Anterior cingulate cortex (tissue), 58 donors: ENCODE measurements at regions not wholly inside any gene's neighbourhood (a gene's known extent, or its start where the extent isn't known, plus 50 kb on each side); places are given as distances from the start of the nearest gene placed in this dataset.

ENCODE experiments used
- DNase-seq, 58 donors: peaks; one replicate each; lab custom pipeline; 2025; lab: John Stamatoyannopoulos, UW

DNA sequence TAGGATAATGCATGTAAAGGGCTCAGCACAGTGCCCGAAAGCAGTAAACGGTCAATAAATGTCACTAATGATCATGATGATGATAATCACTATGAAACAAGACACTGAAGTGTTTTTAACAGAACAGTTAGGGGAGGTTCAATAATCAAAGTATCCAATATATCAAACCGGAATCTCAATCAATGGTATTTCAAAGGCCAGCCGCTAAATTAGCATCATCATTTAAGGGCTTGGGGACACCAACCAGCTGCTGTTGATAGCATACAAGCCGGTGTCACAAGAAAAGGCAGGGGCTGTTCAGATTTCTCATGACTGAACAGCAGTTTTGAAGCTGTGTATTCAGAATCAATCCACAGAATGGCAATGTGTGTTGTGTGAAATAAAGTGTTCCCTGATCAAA, 316.0 kb upstream of the NPVF start:
- DNase-seq: no peak

DNA sequence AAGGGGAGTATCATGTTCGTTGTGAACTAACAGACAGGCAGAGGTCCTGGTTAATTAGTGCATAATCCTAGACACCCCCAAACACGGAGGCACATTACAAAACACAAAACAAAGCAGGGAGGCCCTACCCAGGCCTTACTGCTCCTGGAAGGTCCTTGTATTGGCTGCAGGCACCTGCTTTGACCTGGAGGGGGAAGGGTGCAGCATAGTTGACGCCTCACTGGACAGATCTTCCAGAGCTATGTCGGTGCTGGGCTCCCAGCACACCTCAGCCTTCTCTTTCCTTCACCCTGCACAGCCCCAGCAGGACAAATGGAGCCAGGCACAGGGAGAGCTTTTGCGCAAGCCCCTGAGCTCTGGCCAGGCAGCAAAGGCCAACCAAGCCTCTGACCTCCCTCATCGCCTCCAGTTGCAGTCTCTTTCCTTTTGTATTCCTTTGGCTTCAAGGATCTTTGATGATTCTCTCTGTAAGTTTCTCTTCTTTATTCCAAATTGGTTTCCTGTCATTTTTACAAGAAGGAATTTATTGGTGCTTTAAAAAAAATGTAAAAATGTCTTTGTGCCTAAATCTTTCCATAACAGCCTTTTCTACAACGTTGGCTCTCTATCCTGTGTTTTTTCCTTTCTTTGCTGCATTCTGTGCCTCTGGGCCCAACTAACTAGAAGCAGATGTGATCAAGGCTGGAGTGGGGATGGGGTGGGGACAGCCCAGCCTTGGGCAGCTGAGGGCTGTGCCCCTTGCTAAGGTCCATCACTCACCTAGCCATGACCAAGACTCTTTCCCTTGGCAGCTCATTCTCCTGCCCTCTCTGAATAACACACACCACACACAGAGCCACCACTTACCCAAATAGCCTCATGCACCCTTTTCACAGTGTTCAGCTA, 317.1 kb upstream of the NPVF start:
- DNase-seq: no peak

DNA sequence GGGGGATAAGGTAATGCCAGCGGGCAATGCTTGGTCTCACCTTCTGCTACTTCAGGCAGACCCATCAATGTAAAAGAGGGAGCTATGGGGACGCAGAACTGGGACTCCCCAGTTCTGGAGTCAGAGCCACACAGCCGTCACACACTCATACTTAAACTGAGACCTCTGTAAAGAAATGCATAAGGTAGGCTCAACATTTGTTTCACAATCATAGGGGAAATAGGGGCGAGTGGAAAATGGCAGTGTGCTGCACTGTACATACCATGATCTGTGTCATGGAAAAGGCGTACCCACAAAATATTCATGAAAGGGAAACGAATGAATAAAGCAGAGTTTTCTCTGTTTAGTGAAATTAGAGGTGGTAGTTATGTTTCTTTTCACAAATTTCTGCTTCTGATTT, 318.0 kb upstream of the NPVF start:
- no peak for DNase-seq

DNA sequence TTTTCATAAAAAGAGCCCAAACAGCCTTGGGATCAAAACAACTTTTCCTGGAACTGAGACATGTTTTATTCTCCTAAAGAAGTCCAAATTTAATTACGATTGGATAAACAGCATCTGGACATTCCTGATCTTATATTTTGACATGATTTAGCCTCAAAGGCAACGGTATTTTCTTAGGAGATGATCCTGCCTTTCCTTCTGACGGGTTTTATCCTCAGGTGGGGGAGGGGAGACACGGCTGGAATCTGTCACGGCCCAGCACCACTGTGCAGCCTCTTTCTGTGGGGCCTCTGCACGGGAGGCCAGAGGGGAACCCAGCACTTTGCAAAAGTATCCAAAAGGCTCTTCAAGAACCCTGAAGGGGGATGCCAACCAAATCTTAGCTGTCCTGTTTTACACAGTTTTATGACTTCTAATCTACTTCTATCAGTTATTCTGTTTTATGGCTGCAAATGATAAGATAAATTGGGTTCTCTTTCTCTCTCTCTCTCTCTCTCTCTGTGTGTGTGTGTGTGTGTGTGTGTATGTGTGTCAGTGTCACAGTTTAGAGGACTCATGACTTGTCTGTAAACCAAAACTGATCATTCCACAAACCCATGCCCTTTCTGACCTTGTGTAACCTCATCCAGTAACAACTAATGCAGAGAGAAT, 321.1 kb upstream of the NPVF start:
- no peak for DNase-seq

- DNase-seq: no peak
These were observed 321.9 kb upstream of the NPVF start for GRCh38 chr7:25550149-25550548.

- peak in 10 of 58 donors; percentile 4 to 56 (median 18) for DNase-seq
These were observed 324.7 kb upstream of the NPVF start for GRCh38 chr7:25552998-25553397.

- no peak for DNase-seq
These were observed 325.4 kb upstream of the NPVF start for GRCh38 chr7:25553580-25554291.

GRCh38 chr7:25557379-25557917, 329.2 kb upstream of the NPVF start:
- DNase-seq: no peak

DNA sequence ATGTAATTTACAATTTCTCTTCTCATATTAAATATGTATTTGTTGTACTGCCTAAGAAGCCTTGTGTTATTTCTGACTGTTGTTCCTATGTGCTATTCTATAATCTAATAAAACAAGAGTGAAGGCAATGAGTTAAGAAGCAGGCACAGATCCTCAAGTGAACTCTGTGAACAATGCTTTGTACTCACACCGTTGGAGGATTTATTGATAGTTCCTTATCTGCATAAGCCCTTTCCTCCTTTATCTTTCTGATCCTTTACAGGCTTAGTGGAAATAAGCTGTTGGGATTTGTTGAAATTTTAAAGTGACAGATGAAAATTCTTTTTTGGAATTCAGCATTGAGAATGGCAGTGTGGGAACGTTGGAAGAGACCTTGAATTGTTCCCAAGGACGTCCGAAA, 329.6 kb upstream of the NPVF start:
- no peak for DNase-seq

DNA sequence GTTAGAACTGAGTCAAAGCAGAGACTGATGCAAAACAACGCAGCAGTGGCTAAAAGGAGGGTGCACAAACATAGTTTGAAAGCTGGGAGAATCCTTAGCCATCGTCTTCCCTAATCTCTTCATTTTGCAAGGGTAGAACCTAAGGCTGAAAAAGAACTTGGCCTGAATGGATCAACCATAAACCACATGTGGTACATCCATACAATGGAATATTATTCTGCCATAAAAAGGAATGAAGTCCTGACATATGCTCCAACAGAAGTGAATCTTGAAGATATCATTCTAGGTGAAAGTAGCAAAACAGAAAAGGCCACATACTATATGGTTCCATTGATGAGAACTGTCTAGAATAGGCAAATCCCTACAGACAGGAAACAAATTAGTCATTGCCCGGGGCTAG, 330.3 kb upstream of the NPVF start:
- DNase-seq: no peak

- DNase-seq: no peak
These were observed 331.5 kb upstream of the NPVF start for GRCh38 chr7:25559581-25560367.

- peak in 1 of 58 donors; percentile 8 for DNase-seq
These were observed 334.4 kb upstream of the NPVF start for GRCh38 chr7:25562673-25563182.

DNA sequence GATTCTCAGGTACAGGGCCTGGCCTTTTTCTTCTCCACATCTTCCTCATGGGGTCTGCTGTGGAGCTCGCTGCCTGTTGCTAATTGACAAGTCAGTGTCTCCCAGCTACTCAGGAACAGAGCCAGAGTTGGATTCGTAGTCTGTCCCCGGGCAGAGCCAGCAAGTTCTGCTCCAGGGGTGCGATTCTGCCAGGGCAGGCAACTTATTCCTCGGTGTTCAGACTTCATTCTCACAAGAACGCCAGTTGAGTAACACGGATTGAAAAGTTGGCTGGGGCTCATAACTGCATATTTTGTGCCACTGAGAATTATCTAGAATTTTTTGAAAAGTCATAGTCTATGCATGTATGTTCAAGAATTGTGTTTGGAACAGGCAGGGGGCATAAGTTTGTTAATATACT, 336.7 kb upstream of the NPVF start:
- DNase-seq: peak in 12 of 58 donors; percentile 7 to 30 (median 16)

DNA sequence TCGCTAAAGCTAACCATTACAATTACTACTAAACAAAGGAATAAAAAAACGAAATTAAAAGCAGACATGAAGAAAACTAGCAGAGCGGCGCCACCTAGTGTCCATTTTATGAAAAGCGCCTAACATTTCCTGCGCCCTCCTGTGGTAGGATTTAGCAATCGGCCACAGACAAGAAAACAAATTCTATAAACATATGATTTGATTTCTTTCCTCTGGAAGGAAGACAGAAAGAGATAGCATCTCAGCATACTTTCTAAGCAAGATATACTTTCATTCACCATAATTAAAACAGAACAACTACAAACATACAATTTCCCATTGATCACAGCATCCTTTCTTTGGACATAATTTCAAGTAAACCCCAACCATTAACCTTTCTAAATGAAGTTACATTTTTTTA, 337.7 kb upstream of the NPVF start:
- DNase-seq: peak in 44 of 58 donors; percentile 7 to 66 (median 24)

GRCh38 chr7:25567430-25567829, 339.1 kb upstream of the NPVF start:
- DNase-seq: no peak

GRCh38 chr7:25569765-25570164, 341.5 kb upstream of the NPVF start:
- DNase-seq: no peak

DNA sequence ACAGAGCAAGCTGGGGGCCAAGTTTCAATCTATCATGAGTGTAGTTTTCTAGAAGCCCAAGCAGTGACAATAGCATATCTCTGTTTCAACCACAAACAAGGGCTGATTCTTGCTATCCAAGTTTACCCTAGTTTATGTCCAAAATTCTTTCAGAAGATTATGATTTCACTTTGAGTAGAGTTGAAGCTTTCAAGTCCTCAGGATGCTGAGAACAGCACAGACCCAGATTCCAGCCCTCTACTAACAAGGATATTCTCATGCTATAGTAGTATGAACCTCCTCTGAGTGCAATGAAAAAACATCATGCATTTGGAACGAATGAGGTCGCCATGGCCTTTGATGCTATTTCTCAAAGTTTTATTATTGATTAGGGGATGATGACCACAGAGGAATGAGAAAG, 344.1 kb upstream of the NPVF start:
- no peak for DNase-seq

GRCh38 chr7:25574828-25575227, 346.5 kb upstream of the NPVF start:
- DNase-seq: no peak

DNA sequence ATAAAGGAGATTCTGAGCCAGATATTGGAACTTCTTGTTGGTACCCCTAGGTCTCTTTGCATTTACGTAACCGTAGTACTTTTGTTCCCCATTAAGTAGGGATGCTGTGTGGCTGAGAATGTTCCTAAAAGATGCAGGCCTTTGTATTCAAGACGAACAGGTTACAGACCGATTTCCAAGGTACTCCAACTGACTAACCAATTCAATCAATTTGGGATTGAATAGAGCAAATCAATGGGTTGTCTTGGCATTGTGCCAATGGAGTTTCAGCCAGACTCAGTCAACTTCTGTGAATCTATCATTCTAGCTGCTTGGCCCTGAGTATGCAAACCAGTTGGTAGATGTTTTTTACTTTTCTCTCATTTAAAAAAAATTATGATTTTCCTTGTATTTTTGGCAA, 347.3 kb upstream of the NPVF start:
- no peak for DNase-seq
